ENCODE measurements at regions not wholly inside any gene's neighbourhood (a gene's known extent, or its start where the extent isn't known, plus 50 kb on each side); places are given as distances from the start of the nearest gene placed in this dataset.

- H3K27ac Mint-ChIP-seq, result no peak overlapping the region
- CTCF ChIA-PET, result no interaction called here
- ATAC-seq (ENCODE audit: poor library complexity), result no peak
These were observed 381.4 kb downstream of the GADD45G start for GRCh38 chr9:89986190-89986589.

GRCh38 chr9:89988458-89988857 lies 383.6 kb downstream of the GADD45G start:
- Mint-ChIP-seq H3K27me3 (peaks cover 4% of the 10 kb centered on the region), H3K4me1 (ENCODE audit: low read depth) (no peaks in the 10 kb centered on the region), H3K36me3 (ENCODE audit: low read depth) (no peaks in the 10 kb centered on the region), H3K27ac (no peak overlapping the region), H3K4me3 (no peak overlapping the region), H3K9me3 (no peaks in the 10 kb centered on the region)
- TF ChIP-seq, protein P1, sequence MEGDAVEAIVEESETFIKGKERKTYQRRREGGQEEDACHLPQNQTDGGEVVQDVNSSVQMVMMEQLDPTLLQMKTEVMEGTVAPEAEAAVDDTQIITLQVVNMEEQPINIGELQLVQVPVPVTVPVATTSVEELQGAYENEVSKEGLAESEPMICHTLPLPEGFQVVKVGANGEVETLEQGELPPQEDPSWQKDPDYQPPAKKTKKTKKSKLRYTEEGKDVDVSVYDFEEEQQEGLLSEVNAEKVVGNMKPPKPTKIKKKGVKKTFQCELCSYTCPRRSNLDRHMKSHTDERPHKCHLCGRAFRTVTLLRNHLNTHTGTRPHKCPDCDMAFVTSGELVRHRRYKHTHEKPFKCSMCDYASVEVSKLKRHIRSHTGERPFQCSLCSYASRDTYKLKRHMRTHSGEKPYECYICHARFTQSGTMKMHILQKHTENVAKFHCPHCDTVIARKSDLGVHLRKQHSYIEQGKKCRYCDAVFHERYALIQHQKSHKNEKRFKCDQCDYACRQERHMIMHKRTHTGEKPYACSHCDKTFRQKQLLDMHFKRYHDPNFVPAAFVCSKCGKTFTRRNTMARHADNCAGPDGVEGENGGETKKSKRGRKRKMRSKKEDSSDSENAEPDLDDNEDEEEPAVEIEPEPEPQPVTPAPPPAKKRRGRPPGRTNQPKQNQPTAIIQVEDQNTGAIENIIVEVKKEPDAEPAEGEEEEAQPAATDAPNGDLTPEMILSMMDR (IDR thresholded peaks at IDR 0.05), result no peak
- no peaks in the 10 kb centered on the region for H3K36me3 ChIP-seq (ENCODE audit: insufficient read depth, low read length)
- no peaks in the 10 kb centered on the region for H3K9me3 ChIP-seq (ENCODE audit: control insufficient read depth in 1 of 2, insufficient read depth in 1 of 2, low read length in 2 of 2)
- no peaks in the 10 kb centered on the region for H3K4me1 ChIP-seq (ENCODE audit: insufficient read depth, low read length)
- intact Hi-C loops (cut with DNase I, micrococcal nuclease), result no loop called here
- ChIA-PET POLR2A (no interaction called here), CTCF (no interaction called here)
- no peak overlapping the region for H3K4me3 ChIP-seq (ENCODE audit: low read length)
- DNase-seq (no peak), ATAC-seq (ENCODE audit: poor library complexity) (no peak)
- H3K27ac ChIP-seq (ENCODE audit: low read depth in 1 of 2, low read length in 2 of 2), result no peak overlapping the region
- H3K27me3 ChIP-seq (ENCODE audit: control insufficient read depth in 1 of 2, insufficient read depth in 2 of 2, low read length in 2 of 2), result no peaks in the 10 kb centered on the region

More at GRCh38 chr9:89986190-89986589, 381.4 kb downstream of the GADD45G start:
- no peak overlapping the region for H3K4me3 ChIP-seq (ENCODE audit: low read length)
- H3K4me1 ChIP-seq (ENCODE audit: insufficient read depth, low read length), result no peaks in the 10 kb centered on the region
- H3K36me3 Mint-ChIP-seq (ENCODE audit: low read depth), result no peaks in the 10 kb centered on the region
- H3K9me3 ChIP-seq (ENCODE audit: control insufficient read depth in 1 of 2, insufficient read depth in 1 of 2, low read length in 2 of 2), result no peaks in the 10 kb centered on the region
- H3K36me3 ChIP-seq (ENCODE audit: insufficient read depth, low read length), result no peaks in the 10 kb centered on the region
- no peaks in the 10 kb centered on the region for H3K4me1 Mint-ChIP-seq (ENCODE audit: low read depth)
- POLR2A ChIA-PET, result no interaction called here
- TF ChIP-seq, protein P1 (IDR thresholded peaks at IDR 0.05), result no peak
- no peak overlapping the region for H3K27ac ChIP-seq (ENCODE audit: low read depth in 1 of 2, low read length in 2 of 2)
- H3K27me3 ChIP-seq (ENCODE audit: control insufficient read depth in 1 of 2, insufficient read depth in 2 of 2, low read length in 2 of 2), result no peaks in the 10 kb centered on the region
- intact Hi-C loops (cut with DNase I, micrococcal nuclease), result no loop called here
- no peak for DNase-seq
- peaks cover 12% of the 10 kb centered on the region for H3K27me3 Mint-ChIP-seq
- no peak overlapping the region for H3K4me3 Mint-ChIP-seq
- H3K9me3 Mint-ChIP-seq, result no peaks in the 10 kb centered on the region

- Histone ChIP-seq H3K27ac (ENCODE audit: low read depth in 1 of 2, low read length in 2 of 2) (no peak overlapping the region), H3K4me1 (ENCODE audit: insufficient read depth, low read length) (peaks cover 2% of the 10 kb centered on the region), H3K4me3 (ENCODE audit: low read length) (no peak overlapping the region), H3K9me3 (ENCODE audit: control insufficient read depth in 1 of 2, insufficient read depth in 1 of 2, low read length in 2 of 2) (peaks cover 0 to 2% of the 10 kb centered on the region in 2 experiments), H3K27me3 (ENCODE audit: control insufficient read depth in 1 of 2, insufficient read depth in 2 of 2, low read length in 2 of 2) (no peaks in the 10 kb centered on the region), H3K36me3 (ENCODE audit: insufficient read depth, low read length) (no peaks in the 10 kb centered on the region)
- TF ChIP-seq, protein P1 (IDR thresholded peaks at IDR 0.05), result no peak
- ATAC-seq (ENCODE audit: poor library complexity) (no peak), DNase-seq (no peak)
- POLR2A ChIA-PET, result interaction anchor here (1.3 kb wide), 1 partner anchor 9 kb away, joined by 3 read pairs; no protein-coding TSS in a partner anchor
- CTCF ChIA-PET, result interaction anchor here (0.9 kb wide), 1 partner anchor 12 kb away, joined by 3 read pairs; no protein-coding TSS in a partner anchor
- Mint-ChIP-seq H3K4me3 (no peak overlapping the region), H3K36me3 (ENCODE audit: low read depth) (no peaks in the 10 kb centered on the region), H3K27ac (no peak overlapping the region), H3K4me1 (ENCODE audit: low read depth) (no peaks in the 10 kb centered on the region), H3K27me3 (peaks cover 4% of the 10 kb centered on the region), H3K9me3 (no peaks in the 10 kb centered on the region)
- intact Hi-C loops (cut with DNase I, micrococcal nuclease), result no loop called here
These were observed 386.5 kb downstream of the GADD45G start for GRCh38 chr9:89991204-89991790.

Measured in CD4-positive, alpha-beta T cell (primary cell).